Stimulated activated naive CD8-positive, alpha-beta T cell treated with anti-CD3 and anti-CD28 coated beads, Interleukin-15, amount 100 ng/mL, for 72 hours (primary cell): ENCODE measurements at regions not wholly inside any gene's neighbourhood (a gene's known extent, or its start where the extent isn't known, plus 50 kb on each side); places are given as distances from the start of the nearest gene placed in this dataset.

Experiments
- ATAC-seq: fragments of 150-1000 bp; cut with Tn5 transposase; 2 replicates; pipeline ENCODE4 v1.10.0; 2021; ENCODE audit warnings: mild to moderate bottlenecking, moderate library complexity
- DNase-seq, 2 donors: peaks; one replicate each; pipeline ENCODE4 v3.0.0; 2021 to 2022
- H3K27ac Mint-ChIP-seq, 2 donors: one replicate each; pipeline ENCODE4 v1.8.0; 2022; ENCODE audit warnings: mild to moderate bottlenecking in 2 of 2, mixed read lengths in 2 of 2, moderate library complexity in 2 of 2
- H3K27me3 Mint-ChIP-seq: one replicate; pipeline ENCODE4 v1.8.0; 2022; ENCODE audit warnings: mixed read lengths
- H3K4me1 Mint-ChIP-seq: one replicate; pipeline ENCODE4 v1.8.0; 2022; ENCODE audit warnings: mild to moderate bottlenecking, mixed read lengths
- H3K4me3 Mint-ChIP-seq, 2 donors: one replicate each; pipeline ENCODE4 v1.8.0; 2022; ENCODE audit warnings: mild to moderate bottlenecking in 2 of 2, mixed read lengths in 2 of 2, moderate library complexity in 1 of 2
- H3K9me3 Mint-ChIP-seq, 2 donors: one replicate each; pipeline ENCODE4 v1.8.0; 2022; ENCODE audit warnings: mixed read lengths in 2 of 2

DNA sequence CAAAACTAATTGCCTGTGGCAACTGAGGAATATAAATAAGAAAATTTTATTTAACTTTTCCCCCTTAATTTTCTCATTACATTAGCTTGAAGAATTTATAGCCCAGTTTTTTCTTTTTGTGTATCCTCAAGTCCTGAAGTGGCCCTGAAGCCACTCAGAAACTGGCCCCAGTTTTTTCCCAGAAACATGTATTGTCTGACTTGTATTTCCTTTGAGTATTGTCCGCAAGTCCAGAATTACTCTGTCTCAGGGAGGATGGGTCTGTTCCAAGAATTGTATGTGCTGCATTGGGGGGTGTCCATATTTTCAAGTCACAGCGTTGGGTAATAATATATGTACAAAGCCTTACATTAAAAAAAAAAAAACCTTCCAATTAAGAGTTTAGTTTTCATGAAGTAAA, 149.7 kb upstream of the IL12A start:
- no peak for DNase-seq
- Mint-ChIP-seq H3K9me3 (no peaks in the 10 kb centered on the region), H3K27ac (no peak overlapping the region), H3K4me1 (no peaks in the 10 kb centered on the region), H3K27me3 (peaks cover 9% of the 10 kb centered on the region), H3K4me3 (no peak overlapping the region)
- ATAC-seq, result no peak

GRCh38 chr3:159839561-159840379, 148.9 kb upstream of the IL12A start, which contains the start of gene SCHIP1:
Gene SCHIP1 (plus strand): TSS chr3:159839861.
- Mint-ChIP-seq H3K27me3 (peaks cover 11% of the 10 kb centered on the region), H3K4me1 (no peaks in the 10 kb centered on the region), H3K4me3 (peak within 1 kb of the TSS; percentile 39 to 50), H3K9me3 (no peaks in the 10 kb centered on the region), H3K27ac (no peak within 1 kb of the TSS)
- DNase-seq (no peak), ATAC-seq (peak; percentile 59)

GRCh38 chr3:159840703-159841299, 147.8 kb upstream of the IL12A start:
- ATAC-seq (no peak), DNase-seq (no peak)
- Mint-ChIP-seq H3K4me3 (no peak overlapping the region), H3K4me1 (no peaks in the 10 kb centered on the region), H3K27me3 (peaks cover 19% of the 10 kb centered on the region), H3K27ac (no peak overlapping the region), H3K9me3 (no peaks in the 10 kb centered on the region)

DNA sequence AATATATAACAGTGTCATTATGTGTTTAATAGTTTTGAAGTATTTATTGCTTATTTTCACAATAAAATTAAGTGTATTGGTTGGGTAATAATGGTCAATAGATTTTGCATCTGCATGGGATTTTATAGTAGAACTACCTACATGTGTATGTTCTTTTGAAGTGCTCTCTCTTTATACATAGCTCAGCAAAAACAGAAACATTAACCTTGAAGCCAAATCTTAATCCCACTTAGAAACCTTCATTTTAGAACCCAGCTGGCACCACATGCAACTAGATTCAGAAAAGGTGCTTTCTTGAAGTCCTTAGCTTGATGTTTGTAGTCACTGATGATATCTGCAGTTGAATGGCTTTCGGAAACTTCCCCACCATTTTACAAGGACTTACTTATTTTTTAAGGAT, 146.9 kb upstream of the IL12A start:
- H3K27me3 Mint-ChIP-seq, result peaks cover 19% of the 10 kb centered on the region
- H3K4me3 Mint-ChIP-seq, result no peak overlapping the region
- ATAC-seq (no peak), DNase-seq (no peak)
- no peaks in the 10 kb centered on the region for H3K4me1 Mint-ChIP-seq
- H3K27ac Mint-ChIP-seq, result no peak overlapping the region
- no peaks in the 10 kb centered on the region for H3K9me3 Mint-ChIP-seq

DNA sequence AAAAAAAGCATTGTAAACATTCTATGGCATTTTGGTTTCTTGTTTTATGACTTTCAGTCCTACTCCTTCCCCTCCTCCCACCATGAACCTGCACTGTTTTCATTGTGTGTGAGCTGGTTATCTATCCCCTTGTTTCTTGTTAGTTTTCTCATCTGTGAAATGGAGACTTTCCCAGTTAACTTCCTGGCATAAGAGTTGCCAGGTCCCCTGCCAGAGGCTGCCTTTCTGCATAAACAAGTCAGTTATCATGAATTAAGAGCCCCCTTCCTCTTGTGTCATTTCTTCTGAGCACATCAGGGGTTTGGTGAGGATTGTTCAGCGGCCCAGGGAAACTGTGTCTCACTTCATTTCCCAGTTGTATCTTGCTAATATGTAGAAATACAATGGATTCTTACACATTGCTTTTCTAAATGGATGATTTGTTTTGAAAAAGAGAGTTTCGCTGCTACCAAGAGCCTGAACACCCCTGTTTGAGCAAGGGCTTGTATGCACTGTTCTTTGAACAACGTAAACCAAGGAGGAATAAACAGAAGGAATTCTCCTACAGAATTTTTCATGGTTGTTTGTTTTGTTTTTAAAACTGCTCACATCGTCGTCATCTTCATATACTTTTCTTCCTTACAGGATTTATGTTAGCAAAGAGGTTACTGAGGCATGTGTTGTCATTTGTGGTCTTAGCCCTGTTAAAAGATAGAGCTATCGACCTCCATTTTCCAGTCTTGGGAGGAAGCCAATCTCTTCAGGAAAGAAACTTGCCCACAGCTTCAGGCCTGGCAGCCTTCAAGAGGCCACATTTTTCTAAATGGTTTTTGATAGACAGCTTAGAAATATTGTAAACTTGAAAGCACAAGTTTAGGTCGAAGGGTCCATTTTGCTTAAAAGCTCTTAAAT, 144.6 kb upstream of the IL12A start:
- ATAC-seq (no peak), DNase-seq (no peak)
- Mint-ChIP-seq H3K9me3 (no peaks in the 10 kb centered on the region), H3K4me3 (no peak overlapping the region), H3K27ac (no peak overlapping the region), H3K4me1 (no peaks in the 10 kb centered on the region), H3K27me3 (peaks cover 19% of the 10 kb centered on the region)

DNA sequence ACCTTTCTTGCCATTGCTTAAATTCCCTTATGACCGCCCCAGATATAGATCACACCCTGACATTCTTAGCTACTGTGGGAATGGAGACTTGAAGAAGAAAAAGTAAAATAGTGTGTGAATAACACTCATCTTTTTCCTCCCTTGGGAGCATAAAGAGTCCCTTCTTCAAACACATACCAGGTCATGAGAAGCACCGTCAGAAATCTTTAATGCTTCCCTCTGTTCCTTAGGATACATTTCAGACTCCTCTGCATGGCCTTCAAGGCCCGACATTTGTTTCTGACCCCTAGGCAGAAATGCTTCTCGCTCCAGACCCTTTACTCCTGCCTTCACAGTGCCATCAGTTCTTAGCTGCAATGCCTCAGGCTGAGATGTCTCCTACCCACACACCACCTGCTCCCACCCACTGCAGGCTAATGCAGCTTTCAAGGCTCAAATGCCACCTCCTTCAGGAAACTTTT, 143.8 kb upstream of the IL12A start:
- no peak for ATAC-seq
- Mint-ChIP-seq H3K9me3 (no peaks in the 10 kb centered on the region), H3K27ac (no peak overlapping the region), H3K4me3 (no peak overlapping the region), H3K27me3 (peaks cover 16% of the 10 kb centered on the region), H3K4me1 (no peaks in the 10 kb centered on the region)
- DNase-seq, result no peak

DNA sequence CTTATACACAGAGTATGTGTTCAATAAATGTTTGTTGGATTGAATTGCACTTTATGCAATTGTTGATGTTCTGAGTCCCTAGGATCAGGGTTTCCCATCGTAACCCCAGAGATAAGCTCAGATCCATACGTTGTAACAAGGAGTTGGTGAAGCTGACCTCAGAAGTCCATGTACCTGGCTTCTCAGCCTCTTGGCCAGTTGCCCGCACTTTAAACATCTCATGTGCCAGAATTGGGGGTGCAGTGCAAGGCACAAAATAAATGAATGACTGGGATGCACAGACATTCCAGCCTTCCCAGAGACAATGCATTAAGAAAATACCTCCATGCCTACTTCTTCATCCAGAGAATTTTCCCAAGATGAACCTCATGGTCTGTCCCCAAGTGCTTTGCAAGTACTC, 142.9 kb upstream of the IL12A start:
- H3K4me3 Mint-ChIP-seq, result no peak overlapping the region
- H3K27me3 Mint-ChIP-seq, result peaks cover 10% of the 10 kb centered on the region
- no peaks in the 10 kb centered on the region for H3K9me3 Mint-ChIP-seq
- DNase-seq (no peak), ATAC-seq (no peak)
- H3K4me1 Mint-ChIP-seq, result no peaks in the 10 kb centered on the region
- H3K27ac Mint-ChIP-seq, result no peak overlapping the region

GRCh38 chr3:159846255-159846654, 142.4 kb upstream of the IL12A start:
- no peak for ATAC-seq
- peaks cover 10% of the 10 kb centered on the region for H3K27me3 Mint-ChIP-seq
- H3K9me3 Mint-ChIP-seq, result no peaks in the 10 kb centered on the region
- H3K27ac Mint-ChIP-seq, result no peak overlapping the region
- DNase-seq, result no peak
- no peak overlapping the region for H3K4me3 Mint-ChIP-seq
- no peaks in the 10 kb centered on the region for H3K4me1 Mint-ChIP-seq

- ATAC-seq, result no peak
- no peak overlapping the region for H3K4me3 Mint-ChIP-seq
- DNase-seq, result no peak
- H3K4me1 Mint-ChIP-seq, result no peaks in the 10 kb centered on the region
- H3K27ac Mint-ChIP-seq, result no peak overlapping the region
- no peaks in the 10 kb centered on the region for H3K9me3 Mint-ChIP-seq
- H3K27me3 Mint-ChIP-seq, result peaks cover 19% of the 10 kb centered on the region
These were observed 140.1 kb upstream of the IL12A start for GRCh38 chr3:159848348-159849118.

- H3K27ac Mint-ChIP-seq, result no peak overlapping the region
- H3K4me3 Mint-ChIP-seq, result no peak overlapping the region
- no peaks in the 10 kb centered on the region for H3K9me3 Mint-ChIP-seq
- peaks cover 9% of the 10 kb centered on the region for H3K27me3 Mint-ChIP-seq
- H3K4me1 Mint-ChIP-seq, result no peaks in the 10 kb centered on the region
- no peak for ATAC-seq
- DNase-seq, result no peak
These were observed 138.2 kb upstream of the IL12A start for GRCh38 chr3:159850481-159850880.

DNA sequence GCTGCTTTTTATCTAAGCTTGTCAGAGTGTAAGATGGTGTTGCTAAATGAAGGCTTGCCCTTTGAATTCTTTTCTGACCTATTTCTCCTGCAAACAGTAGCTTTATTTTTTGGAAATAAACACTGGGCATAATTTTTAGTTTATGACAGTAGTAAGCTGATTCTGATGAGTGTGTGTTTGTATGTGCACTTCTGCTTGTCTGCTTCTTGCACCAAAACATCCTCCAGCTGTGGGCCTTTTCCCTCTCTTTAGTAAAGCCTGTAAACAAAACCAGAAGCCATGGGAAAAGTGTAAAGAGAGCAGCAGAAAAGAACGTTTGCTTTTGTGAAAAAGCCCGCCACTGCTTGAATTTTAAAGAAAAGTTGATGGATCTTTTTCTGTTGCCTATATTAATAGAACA, 136.4 kb upstream of the IL12A start:
- H3K9me3 Mint-ChIP-seq, result no peaks in the 10 kb centered on the region
- no peak overlapping the region for H3K27ac Mint-ChIP-seq
- no peak for ATAC-seq
- H3K4me3 Mint-ChIP-seq, result no peak overlapping the region
- H3K27me3 Mint-ChIP-seq, result peaks cover 22% of the 10 kb centered on the region
- no peak for DNase-seq
- H3K4me1 Mint-ChIP-seq, result no peaks in the 10 kb centered on the region

- ATAC-seq (no peak), DNase-seq (no peak)
- Mint-ChIP-seq H3K4me1 (no peaks in the 10 kb centered on the region), H3K4me3 (no peak overlapping the region), H3K27me3 (peaks cover 22% of the 10 kb centered on the region), H3K27ac (no peak overlapping the region), H3K9me3 (no peaks in the 10 kb centered on the region)
These were observed 135.7 kb upstream of the IL12A start for GRCh38 chr3:159852821-159853505.

- H3K27ac Mint-ChIP-seq, result no peak overlapping the region
- H3K4me1 Mint-ChIP-seq, result no peaks in the 10 kb centered on the region
- ATAC-seq (no peak), DNase-seq (no peak)
- peaks cover 22% of the 10 kb centered on the region for H3K27me3 Mint-ChIP-seq
- no peak overlapping the region for H3K4me3 Mint-ChIP-seq
- H3K9me3 Mint-ChIP-seq, result no peaks in the 10 kb centered on the region
These were observed 135.2 kb upstream of the IL12A start for GRCh38 chr3:159853506-159853864.

DNA sequence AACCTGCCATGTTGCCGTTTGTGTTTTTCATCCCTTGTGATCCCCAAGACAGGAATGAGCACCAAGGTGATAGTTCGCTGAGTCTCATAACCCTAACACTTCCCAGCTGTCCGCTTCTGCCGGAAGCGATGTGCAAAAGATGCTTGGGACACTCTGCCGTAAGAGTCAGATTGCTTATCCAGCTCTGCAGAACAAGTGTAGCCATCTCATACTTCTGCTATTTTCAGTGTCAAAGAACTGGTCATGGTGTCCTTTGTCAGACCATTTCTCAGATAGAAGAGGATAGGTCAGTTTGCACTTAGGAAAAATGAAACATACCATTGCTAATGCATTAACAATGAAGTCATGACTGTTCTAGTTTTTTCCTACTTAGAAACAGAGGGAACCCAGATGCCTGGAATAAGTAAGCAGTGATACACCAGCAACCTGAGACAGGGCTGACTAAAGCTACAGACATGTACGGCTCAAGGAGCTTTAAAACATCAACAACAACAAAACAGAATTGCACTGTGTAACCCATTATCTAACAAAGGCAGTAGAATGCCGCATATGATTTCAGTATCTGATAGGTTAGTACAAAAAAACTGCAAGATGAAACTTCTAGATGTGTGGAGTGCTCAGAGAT, 134.0 kb upstream of the IL12A start:
- no peaks in the 10 kb centered on the region for H3K4me1 Mint-ChIP-seq
- peaks cover 22% of the 10 kb centered on the region for H3K27me3 Mint-ChIP-seq
- H3K27ac Mint-ChIP-seq, result no peak overlapping the region
- no peaks in the 10 kb centered on the region for H3K9me3 Mint-ChIP-seq
- DNase-seq, result no peak
- ATAC-seq, result no peak
- H3K4me3 Mint-ChIP-seq, result no peak overlapping the region
